ENCODE measurements at regions not wholly inside any gene's neighbourhood (a gene's known extent, or its start where the extent isn't known, plus 50 kb on each side); places are given as distances from the start of the nearest gene placed in this dataset.

- ChIA-PET POLR2A (ENCODE audit: partially characterized antibody) (no interaction called here), CTCF (ENCODE audit: partially characterized antibody) (interaction anchor here (0.6 kb wide), 1 partner anchor 192 kb away, joined by 3 read pairs; no protein-coding TSS in a partner anchor)
- H3K23ac ChIP-seq (ENCODE audit: insufficient read length) = no peak overlapping the region
- no peak overlapping the region for H3K4ac ChIP-seq (replicated peaks; ENCODE audit: insufficient read length, low read depth, low read length)
- no peak overlapping the region for H4K8ac ChIP-seq (ENCODE audit: extremely low read depth, insufficient read depth, low read length)
- H3K79me1 ChIP-seq (ENCODE audit: low read depth, low read length) = no peaks in the 10 kb centered on the region
- no peak overlapping the region for H3K56ac ChIP-seq (replicated peaks; ENCODE audit: insufficient read length, low read depth, low read length)
- no peak overlapping the region; a peak in 1 of 8 replicates for H3K4me3 ChIP-seq (ENCODE audit: extremely low read depth in 1 of 4, insufficient read depth in 2 of 4, low read depth in 3 of 4, low read length in 4 of 4)
- no peak overlapping the region for H2BK20ac ChIP-seq (ENCODE audit: low read length)
- DNase-seq (ENCODE audit: low read depth in 1 of 2, low spot score in 2 of 2) (no peak), FAIRE-seq (no peak)
- H3K4me2 ChIP-seq (ENCODE audit: insufficient read depth in 1 of 2, low read depth in 2 of 2, low read length in 2 of 2) = no peak overlapping the region
- H2BK12ac ChIP-seq (ENCODE audit: low read depth, low read length) = no peak overlapping the region
- no peaks in the 10 kb centered on the region; a peak in 2 of 7 replicates for H3K27me3 ChIP-seq (replicated peaks in 1 of 4; ENCODE audit: control insufficient read depth in 3 of 4, extremely low read depth in 1 of 4, insufficient read depth in 3 of 4, low read length in 3 of 4)
- no peaks in the 10 kb centered on the region for H3K79me2 ChIP-seq (ENCODE audit: control insufficient read depth in 1 of 2, insufficient read depth in 2 of 2, low read length in 2 of 2)
- H3K18ac ChIP-seq (ENCODE audit: extremely low read depth, low read length) = no peak overlapping the region
- no peak overlapping the region for H3K14ac ChIP-seq (ENCODE audit: insufficient read length)
- TF ChIP-seq SIX5 (IDR thresholded peaks at IDR 0.05; ENCODE audit: low read depth, low read length) = no peak
- TF ChIP-seq MAFK (IDR thresholded peaks at IDR 0.05; ENCODE audit: low read depth, low read length) = no peak
- TF ChIP-seq CREB1 (IDR thresholded peaks at IDR 0.05) = no peak
- no peak for TF ChIP-seq CBX5 (IDR thresholded peaks at IDR 0.05; ENCODE audit: low read depth, low read length)
- TF ChIP-seq POLR2A (IDR thresholded peaks at IDR 0.05; ENCODE audit: control extremely low read depth in 1 of 2, low read depth in 2 of 2, low read length in 2 of 2) = no peak
- no peak for TF ChIP-seq RNF2 (IDR thresholded peaks at IDR 0.05; ENCODE audit: borderline replicate concordance, low read depth, low read length, missing control alignments, poor library complexity, severe bottlenecking)
- TF ChIP-seq CHD1 (IDR thresholded peaks at IDR 0.05; ENCODE audit: low read depth, low read length) = no peak
- no peak for TF ChIP-seq POLR2AphosphoS5 (IDR thresholded peaks at IDR 0.05; ENCODE audit: low read depth, low read length)
- no peak for TF ChIP-seq SP4 (IDR thresholded peaks at IDR 0.05; ENCODE audit: low read length)
- no peak for TF ChIP-seq ASH2L (IDR thresholded peaks at IDR 0.05; ENCODE audit: low read length)
- H4K5ac ChIP-seq (ENCODE audit: insufficient read length, low read depth, low read length) = no peak overlapping the region
- H4K20me1 ChIP-seq (replicated peaks in 1 of 2; ENCODE audit: control insufficient read depth in 1 of 2, insufficient read depth in 2 of 2, low read length in 2 of 2) = no peaks in the 10 kb centered on the region
- no peak overlapping the region for H2AFZ ChIP-seq (ENCODE audit: low read length)
- H3K23me2 ChIP-seq (ENCODE audit: low read depth, low read length) = no peaks in the 10 kb centered on the region
- H2BK15ac ChIP-seq (ENCODE audit: low read length) = no peak overlapping the region
- no peaks in the 10 kb centered on the region for H3K36me3 ChIP-seq (ENCODE audit: control insufficient read depth in 2 of 4, insufficient read depth in 4 of 4, low read length in 3 of 4)
- H3K4me1 ChIP-seq (replicated peaks in 1 of 4; ENCODE audit: control insufficient read depth in 3 of 4, insufficient read depth in 4 of 4, low read length in 3 of 4) = no peaks in the 10 kb centered on the region
- H3K9me3 ChIP-seq (ENCODE audit: insufficient read depth in 2 of 2, low read depth in 1 of 2, low read length in 1 of 2) = peaks cover 79 to 89% of the 10 kb centered on the region in 2 experiments
- no peak overlapping the region for H3K27ac ChIP-seq (ENCODE audit: low read depth, low read length)
- H2BK5ac ChIP-seq (ENCODE audit: low read depth, low read length) = no peak overlapping the region
- H4K91ac ChIP-seq (replicated peaks; ENCODE audit: insufficient read length, low read length) = no peak overlapping the region
- H2BK120ac ChIP-seq (replicated peaks; ENCODE audit: low read depth, low read length) = no peak overlapping the region
- H2AK5ac ChIP-seq (ENCODE audit: low read depth, low read length) = no peak overlapping the region
- no peak overlapping the region for H3K9ac ChIP-seq (replicated peaks in 1 of 4; ENCODE audit: extremely low read depth in 1 of 4, low read depth in 3 of 4, low read length in 3 of 4)
These were observed 108.4 kb downstream of the METRNL start for GRCh38 chr17:83187782-83188311.
